Stimulated activated CD4-positive, alpha-beta T cell treated with anti-CD3 and anti-CD28 coated beads, Interleukin-15, amount 100 ng/mL, for 48 hours (primary cell): ENCODE measurements at regions not wholly inside any gene's neighbourhood (a gene's known extent, or its start where the extent isn't known, plus 50 kb on each side); places are given as distances from the start of the nearest gene placed in this dataset.

Source experiments
- DNase-seq, 2 donors: peaks; one replicate each; pipeline ENCODE4 v3.0.0-alpha.2; 2020; ENCODE audit warnings: low read depth in 2 of 2

DNA sequence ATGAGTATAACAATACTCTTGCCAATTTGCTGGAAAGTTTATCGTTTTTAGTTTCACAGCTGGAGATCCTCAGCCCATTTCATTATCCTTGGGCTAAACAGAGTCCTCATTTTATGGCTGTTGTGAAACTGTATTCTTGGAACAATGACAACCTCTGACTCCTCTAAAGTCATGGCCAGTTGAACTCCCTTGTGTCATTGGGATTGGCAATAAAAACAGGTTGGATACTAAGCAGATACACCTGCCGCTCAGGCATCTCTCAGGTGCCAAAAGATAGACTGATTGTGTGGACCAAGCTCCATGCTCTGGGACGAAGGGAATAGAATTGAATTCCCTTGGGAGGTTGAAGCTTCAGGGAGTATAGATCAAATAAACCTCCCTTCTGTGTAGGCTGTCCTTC lies 182.2 kb downstream of the WDR11 start:
- no peak for DNase-seq

DNA sequence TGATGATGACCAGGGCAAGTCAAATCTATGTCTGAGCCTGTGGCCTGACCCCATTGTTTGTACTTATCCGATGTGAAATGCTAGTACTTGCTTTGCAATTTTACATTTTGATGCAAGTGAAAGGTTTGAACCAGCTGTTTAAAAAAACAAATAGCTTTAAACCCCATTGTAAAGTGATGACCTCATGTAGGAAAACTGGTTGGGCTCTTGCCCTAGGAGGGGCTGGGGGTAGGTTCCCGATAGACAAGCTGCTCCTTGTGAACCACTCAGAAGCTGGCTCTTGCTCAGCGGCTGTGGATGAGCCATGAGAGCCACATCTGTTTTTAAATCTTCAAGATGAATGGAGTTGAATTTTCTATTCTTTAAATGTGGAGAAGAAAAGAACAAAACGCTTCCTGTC lies 185.3 kb downstream of the WDR11 start:
- no peak for DNase-seq

GRCh38 chr10:121041499-121041898 lies 190.3 kb downstream of the WDR11 start:
- DNase-seq: no peak

- DNase-seq: no peak
Observed at GRCh38 chr10:121041906-121042305, 190.7 kb downstream of the WDR11 start.

GRCh38 chr10:121042342-121042741 lies 191.2 kb downstream of the WDR11 start:
- DNase-seq: no peak

- no peak for DNase-seq
Observed at GRCh38 chr10:121043124-121043849, 192.1 kb downstream of the WDR11 start.

DNA sequence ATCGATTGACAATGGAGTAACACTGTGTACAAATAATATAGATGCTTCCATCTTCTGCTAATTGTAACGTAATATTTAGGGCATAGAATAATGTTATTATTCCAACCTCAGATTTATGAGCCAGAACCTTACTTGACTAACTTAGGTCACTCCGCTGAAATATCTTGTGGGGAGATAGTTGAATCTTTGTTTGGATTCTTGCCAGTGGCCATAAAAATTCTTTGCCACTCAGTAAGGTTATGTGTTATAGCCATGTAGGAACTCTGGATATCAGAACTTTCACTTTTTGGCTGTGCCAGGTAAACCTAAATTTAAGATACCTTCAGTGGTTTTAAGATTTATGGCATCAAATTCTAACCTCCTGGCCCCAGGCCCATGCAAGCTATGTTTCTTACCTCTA lies 197.6 kb downstream of the WDR11 start:
- DNase-seq: no peak

GRCh38 chr10:121049489-121049888 lies 198.3 kb downstream of the WDR11 start:
- no peak for DNase-seq

- no peak for DNase-seq
Observed at GRCh38 chr10:121049923-121050322, 198.8 kb downstream of the WDR11 start.

- no peak for DNase-seq
Observed at GRCh38 chr10:121051171-121051570, 200.0 kb downstream of the WDR11 start.

DNA sequence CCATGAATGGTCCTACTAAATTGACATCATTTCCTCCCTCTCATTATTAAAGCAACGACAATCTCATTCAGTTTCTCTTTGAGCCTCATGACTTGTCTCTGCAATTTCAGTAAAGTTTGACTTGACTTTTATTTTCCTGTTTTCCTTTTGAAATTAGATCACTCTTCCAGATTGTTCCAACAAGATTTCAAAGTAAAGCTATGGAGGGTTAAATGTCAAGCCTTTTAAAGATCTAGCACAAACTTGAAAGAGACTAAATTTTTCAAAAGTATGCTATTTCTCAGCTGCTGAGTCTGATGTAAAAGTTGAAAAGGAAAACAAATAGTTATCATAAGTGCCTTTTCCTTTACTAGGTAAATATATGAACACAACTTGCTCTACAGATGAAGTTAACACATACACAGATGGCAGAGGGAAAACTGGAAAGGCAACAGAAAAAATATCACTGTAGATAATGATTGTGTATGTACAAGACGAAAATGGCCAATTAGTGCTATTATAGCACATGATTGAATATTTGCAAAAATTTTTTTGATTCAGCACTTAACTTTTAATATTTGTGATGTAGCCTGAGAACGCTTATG lies 200.6 kb downstream of the WDR11 start:
- DNase-seq: no peak

- no peak for DNase-seq
Observed at GRCh38 chr10:121053151-121053550, 202.0 kb downstream of the WDR11 start.

- DNase-seq: no peak
Observed at GRCh38 chr10:121054874-121055273, 203.7 kb downstream of the WDR11 start.

- DNase-seq: no peak
Observed at GRCh38 chr10:121057269-121057668, 206.1 kb downstream of the WDR11 start.

- no peak for DNase-seq
Observed at GRCh38 chr10:121058082-121058481, 206.9 kb downstream of the WDR11 start.

- DNase-seq: no peak
Observed at GRCh38 chr10:121059351-121059750, 208.2 kb downstream of the WDR11 start.

GRCh38 chr10:121062115-121062514 lies 211.0 kb downstream of the WDR11 start:
- DNase-seq: no peak

DNA sequence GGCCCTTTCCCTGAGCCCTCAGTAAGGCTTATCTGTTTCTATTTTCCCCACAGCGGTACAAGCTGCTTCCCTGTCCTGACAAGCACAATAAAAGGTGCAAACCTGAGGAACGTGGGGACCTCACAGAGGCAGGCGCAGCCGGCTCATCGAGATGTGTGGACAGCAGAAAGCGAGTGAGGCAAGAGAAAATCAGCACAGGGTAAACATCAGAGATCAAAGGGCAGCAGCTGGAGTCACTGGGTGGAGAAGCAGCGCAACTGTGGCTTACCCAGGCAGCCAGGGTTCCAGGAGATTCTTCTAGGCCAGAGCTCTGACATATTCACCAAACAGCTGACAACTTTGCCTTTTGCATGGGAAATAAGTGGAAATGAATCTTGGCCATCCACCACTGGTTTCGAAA lies 212.6 kb downstream of the WDR11 start:
- DNase-seq: no peak

- DNase-seq: no peak
Observed at GRCh38 chr10:121064491-121064890, 213.3 kb downstream of the WDR11 start.

GRCh38 chr10:121065330-121065729 lies 214.2 kb downstream of the WDR11 start:
- DNase-seq: no peak

GRCh38 chr10:121069061-121069850 lies 218.1 kb downstream of the WDR11 start:
- no peak for DNase-seq

DNA sequence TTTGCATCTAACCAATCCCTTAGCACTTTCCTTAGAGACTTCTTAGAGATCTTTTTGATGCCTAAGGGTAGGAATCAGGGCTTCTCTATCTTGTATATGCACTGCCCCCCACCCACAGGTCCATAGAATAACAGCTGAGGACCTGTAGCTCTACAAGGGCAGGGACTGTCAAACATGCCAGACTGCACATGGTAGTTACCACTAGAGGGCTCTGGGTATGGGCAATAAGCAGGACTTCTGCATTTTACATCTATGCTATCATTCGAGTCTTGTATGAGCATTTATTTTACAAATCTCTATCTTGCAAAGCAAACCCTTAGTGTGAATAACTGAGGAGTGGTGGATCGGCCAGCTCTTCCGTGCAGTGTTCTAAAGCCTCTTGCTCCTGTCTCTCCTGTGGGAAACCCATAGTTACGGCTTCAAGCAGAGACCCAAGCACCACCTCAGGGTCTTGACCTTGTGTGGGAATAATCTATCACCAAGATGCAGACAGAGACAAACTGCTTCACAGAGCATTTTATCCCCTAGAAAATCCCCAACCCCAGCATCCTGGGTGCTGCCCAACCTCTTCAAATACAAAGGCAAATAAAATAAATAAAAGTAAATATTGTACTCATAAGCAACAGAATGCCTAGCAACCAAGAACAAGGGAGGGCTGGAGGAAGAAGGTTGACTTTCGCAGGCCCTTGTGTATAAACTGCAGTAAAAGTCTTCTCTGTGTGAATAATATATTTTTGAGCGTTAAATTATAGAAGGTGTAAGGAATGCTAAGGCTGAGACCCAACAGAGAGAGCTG lies 219.3 kb downstream of the WDR11 start:
- DNase-seq: no peak
